ENCODE measurements at regions not wholly inside any gene's neighbourhood (a gene's known extent, or its start where the extent isn't known, plus 50 kb on each side); places are given as distances from the start of the nearest gene placed in this dataset.

- TF ChIP-seq TEAD4 (IDR thresholded peaks at IDR 0.05) (no peak), NFIC (IDR thresholded peaks at IDR 0.05) (no peak), TCF12 (IDR thresholded peaks at IDR 0.05; ENCODE audit: low read depth) (no peak), EGR1 (IDR thresholded peaks at IDR 0.05) (no peak), YY1 (IDR thresholded peaks at IDR 0.05; ENCODE audit: low read depth) (no peak), CREB1 (IDR thresholded peaks at IDR 0.05; ENCODE audit: low read depth) (no peak), EP300 (IDR thresholded peaks at IDR 0.05; ENCODE audit: borderline replicate concordance) (no peak), REST (IDR thresholded peaks at IDR 0.05; ENCODE audit: low read depth) (no peak), TAF1 (IDR thresholded peaks at IDR 0.05; ENCODE audit: low read depth) (no peak), FOXM1 (IDR thresholded peaks at IDR 0.05; ENCODE audit: borderline replicate concordance, low read depth) (no peak), CEBPB (IDR thresholded peaks at IDR 0.05) (no peak), MAX (IDR thresholded peaks at IDR 0.05) (no peak)
These were observed 754.9 kb downstream of the SATB2 start for GRCh38 chr2:198702796-198703195.

DNA sequence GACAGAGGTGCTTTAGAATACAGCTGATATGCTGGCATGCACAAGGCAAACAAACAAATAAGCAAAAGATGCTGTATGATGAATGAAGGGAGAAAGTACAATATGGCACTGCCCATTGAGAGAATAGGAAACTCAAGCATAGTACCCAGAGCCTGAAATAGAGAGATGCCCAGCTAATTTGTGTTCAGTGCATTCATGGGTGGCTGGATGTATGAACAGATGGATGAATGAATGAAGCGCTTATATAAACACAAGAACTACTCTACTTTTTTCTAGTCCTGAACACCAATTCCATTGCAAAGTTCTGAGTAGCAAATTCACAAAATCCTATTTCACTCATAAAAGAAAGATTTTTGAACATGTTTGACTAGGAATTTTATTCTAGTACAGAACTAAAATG, 756.3 kb downstream of the SATB2 start:
- TF ChIP-seq YY1 (IDR thresholded peaks at IDR 0.05; ENCODE audit: low read depth) (no peak), CEBPB (IDR thresholded peaks at IDR 0.05) (no peak), CREB1 (IDR thresholded peaks at IDR 0.05; ENCODE audit: low read depth) (no peak), EP300 (IDR thresholded peaks at IDR 0.05; ENCODE audit: borderline replicate concordance) (no peak), MAX (IDR thresholded peaks at IDR 0.05) (no peak), RAD21 (IDR thresholded peaks at IDR 0.05; ENCODE audit: low read depth) (no peak), REST (IDR thresholded peaks at IDR 0.05; ENCODE audit: low read depth) (no peak), ZBTB7A (IDR thresholded peaks at IDR 0.05; ENCODE audit: low read depth) (no peak), USF1 (IDR thresholded peaks at IDR 0.05) (no peak), FOXM1 (IDR thresholded peaks at IDR 0.05; ENCODE audit: borderline replicate concordance, low read depth) (no peak), EGR1 (IDR thresholded peaks at IDR 0.05) (no peak), TEAD4 (IDR thresholded peaks at IDR 0.05) (no peak), TAF1 (IDR thresholded peaks at IDR 0.05; ENCODE audit: low read depth) (no peak), NFIC (IDR thresholded peaks at IDR 0.05) (no peak), TCF12 (IDR thresholded peaks at IDR 0.05; ENCODE audit: low read depth) (no peak)

DNA sequence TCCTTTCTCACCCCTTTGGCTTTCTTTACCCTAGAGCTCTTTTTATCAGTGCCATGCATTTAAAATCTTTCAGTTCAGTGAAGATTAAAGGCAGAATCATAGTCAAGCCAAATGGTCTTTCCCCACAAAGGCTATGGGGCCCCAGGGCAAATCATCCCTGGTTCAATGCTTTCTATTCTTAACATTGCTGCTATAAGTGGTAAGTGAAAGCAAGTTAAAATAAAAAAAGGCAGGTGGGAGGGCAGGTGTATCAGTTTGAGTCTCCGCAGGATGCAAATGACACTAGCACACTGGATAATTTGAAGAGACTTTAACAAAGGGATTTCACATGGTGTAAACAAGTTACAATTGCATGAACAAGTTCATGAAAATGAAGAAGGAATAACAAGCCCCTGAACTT, 757.4 kb downstream of the SATB2 start:
- no peak for TF ChIP-seq RAD21 (IDR thresholded peaks at IDR 0.05; ENCODE audit: low read depth)
- TF ChIP-seq TCF12 (IDR thresholded peaks at IDR 0.05; ENCODE audit: low read depth): no peak
- TF ChIP-seq MAX (IDR thresholded peaks at IDR 0.05): no peak
- TF ChIP-seq NFIC (IDR thresholded peaks at IDR 0.05): no peak
- no peak for TF ChIP-seq EP300 (IDR thresholded peaks at IDR 0.05; ENCODE audit: borderline replicate concordance)
- no peak for TF ChIP-seq YY1 (IDR thresholded peaks at IDR 0.05; ENCODE audit: low read depth)
- no peak for TF ChIP-seq USF1 (IDR thresholded peaks at IDR 0.05)
- TF ChIP-seq REST (IDR thresholded peaks at IDR 0.05; ENCODE audit: low read depth): no peak

DNA sequence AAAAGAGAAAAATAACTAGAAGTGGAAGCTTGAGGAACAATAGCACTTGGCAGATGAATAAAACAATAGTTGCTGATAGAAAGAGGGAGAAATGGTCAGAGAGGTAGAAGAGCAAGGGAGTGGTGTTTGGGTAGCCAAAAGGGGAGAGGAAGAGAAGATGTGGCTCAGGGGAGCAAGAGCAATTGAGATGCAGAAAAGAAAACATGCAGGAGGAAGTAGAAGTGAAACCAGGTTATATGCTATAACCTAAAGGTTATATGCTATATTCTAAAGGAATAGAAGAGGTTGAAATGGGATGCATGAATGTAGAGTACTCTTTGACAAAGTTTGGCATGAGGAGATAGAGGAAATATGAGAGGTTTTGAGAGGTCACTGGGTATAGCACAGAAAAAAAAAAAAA, 759.5 kb downstream of the SATB2 start:
- no peak for TF ChIP-seq REST (IDR thresholded peaks at IDR 0.05; ENCODE audit: low read depth)
- no peak for TF ChIP-seq MAX (IDR thresholded peaks at IDR 0.05)
- TF ChIP-seq TEAD4 (IDR thresholded peaks at IDR 0.05): no peak
- TF ChIP-seq ZBTB7A (IDR thresholded peaks at IDR 0.05; ENCODE audit: low read depth): no peak
- TF ChIP-seq RAD21 (IDR thresholded peaks at IDR 0.05; ENCODE audit: low read depth): no peak
- no peak for TF ChIP-seq TCF12 (IDR thresholded peaks at IDR 0.05; ENCODE audit: low read depth)
- TF ChIP-seq EGR1 (IDR thresholded peaks at IDR 0.05): no peak
- TF ChIP-seq YY1 (IDR thresholded peaks at IDR 0.05; ENCODE audit: low read depth): no peak
- no peak for TF ChIP-seq USF1 (IDR thresholded peaks at IDR 0.05)
- TF ChIP-seq TAF1 (IDR thresholded peaks at IDR 0.05; ENCODE audit: low read depth): no peak
- no peak for TF ChIP-seq EP300 (IDR thresholded peaks at IDR 0.05; ENCODE audit: borderline replicate concordance)
- TF ChIP-seq NFIC (IDR thresholded peaks at IDR 0.05): no peak
- no peak for TF ChIP-seq CEBPB (IDR thresholded peaks at IDR 0.05)
- TF ChIP-seq CREB1 (IDR thresholded peaks at IDR 0.05; ENCODE audit: low read depth): no peak
- no peak for TF ChIP-seq FOXM1 (IDR thresholded peaks at IDR 0.05; ENCODE audit: borderline replicate concordance, low read depth)

All from Ishikawa (cell line).